DOHH2 (cell line): ENCODE measurements at regions not wholly inside any gene's neighbourhood (a gene's known extent, or its start where the extent isn't known, plus 50 kb on each side); places are given as distances from the start of the nearest gene placed in this dataset.

Experiments used
- H3F3A ChIP-seq: fragments of 200-600 bp; sonication (generic), shearing (Covaris generic); 2 replicates; pipeline ENCODE4 v1.6.0; 2016; ENCODE audit warnings: antibody characterized with exemption, mild to moderate bottlenecking; ENCODE audit not compliant: control insufficient read depth, insufficient read depth
- H3K27ac ChIP-seq: fragments of 200-600 bp; sonication (generic); 2 replicates; pipeline ENCODE4 v1.5.1; 2014; ENCODE audit warnings: low read depth, mild to moderate bottlenecking, low read length, moderate library complexity
- H3K27me3 ChIP-seq: fragments of 200-600 bp; sonication (generic); 2 replicates; pipeline ENCODE4 v1.6.1; 2014; ENCODE audit warnings: mild to moderate bottlenecking, low read length, mixed read lengths; ENCODE audit not compliant: control insufficient read depth
- H3K36me3 ChIP-seq: fragments of 200-600 bp; sonication (generic); 2 replicates; pipeline ENCODE4 v1.6.1; 2014; ENCODE audit warnings: mild to moderate bottlenecking, low read length, moderate library complexity, mixed read lengths; ENCODE audit not compliant: control insufficient read depth
- H3K4me1 ChIP-seq: fragments of 200-600 bp; sonication (generic); 2 replicates; pipeline ENCODE4 v1.6.1; 2014; ENCODE audit warnings: mild to moderate bottlenecking, low read length, mixed read lengths; ENCODE audit not compliant: control insufficient read depth
- H3K4me2 ChIP-seq: fragments of 200-600 bp; sonication (generic); 2 replicates; pipeline ENCODE4 v1.6.0; 2014; ENCODE audit warnings: mild to moderate bottlenecking, low read length, moderate library complexity
- H3K4me3 ChIP-seq: fragments of 200-600 bp; sonication (generic); 2 replicates; pipeline ENCODE4 v1.5.1; 2014; ENCODE audit warnings: mild to moderate bottlenecking, low read length, mixed read lengths
- H3K79me2 ChIP-seq: fragments of 200-600 bp; sonication (generic); 2 replicates; pipeline ENCODE4 v1.6.1; 2014; ENCODE audit warnings: mild to moderate bottlenecking, low read length, mixed read lengths; ENCODE audit not compliant: control insufficient read depth
- H3K9me2 ChIP-seq: fragments of 200-600 bp; sonication (generic); replicated peaks from 2 replicates; pipeline ENCODE4 v1.6.1; 2014; ENCODE audit warnings: mild to moderate bottlenecking, low read length, mixed read lengths; ENCODE audit not compliant: control insufficient read depth
- H3K9me3 ChIP-seq: fragments of 200-600 bp; sonication (generic); 2 replicates; pipeline ENCODE4 v1.6.1; 2014; ENCODE audit warnings: antibody characterized with exemption, low read length, mixed read lengths; ENCODE audit not compliant: control insufficient read depth, insufficient read depth
- H4K20me1 ChIP-seq: fragments of 200-600 bp; sonication (generic); 2 replicates; pipeline ENCODE4 v1.6.0; 2014; ENCODE audit warnings: low read depth, mild to moderate bottlenecking, antibody characterized with exemption, low read length, moderate library complexity; ENCODE audit not compliant: control insufficient read depth, insufficient read depth
- EZH2phosphoT487 ChIP-seq: fragments of 200-600 bp; sonication (generic); IDR thresholded peaks from 2 replicates; pipeline ENCODE4 v1.6.1; 2017; ENCODE audit warnings: borderline replicate concordance, mild to moderate bottlenecking, antibody characterized with exemption, low read length, moderate library complexity, mixed read lengths
- TF ChIP-seq, protein P1 (sequence below): fragments of 200-600 bp; sonication (generic); IDR thresholded peaks from one replicate; pipeline ENCODE4 v1.5.1; 2014; ENCODE audit warnings: antibody characterized with exemption, mild to moderate bottlenecking, low read depth, low read length; ENCODE audit not compliant: poor library complexity, severe bottlenecking

DNA sequence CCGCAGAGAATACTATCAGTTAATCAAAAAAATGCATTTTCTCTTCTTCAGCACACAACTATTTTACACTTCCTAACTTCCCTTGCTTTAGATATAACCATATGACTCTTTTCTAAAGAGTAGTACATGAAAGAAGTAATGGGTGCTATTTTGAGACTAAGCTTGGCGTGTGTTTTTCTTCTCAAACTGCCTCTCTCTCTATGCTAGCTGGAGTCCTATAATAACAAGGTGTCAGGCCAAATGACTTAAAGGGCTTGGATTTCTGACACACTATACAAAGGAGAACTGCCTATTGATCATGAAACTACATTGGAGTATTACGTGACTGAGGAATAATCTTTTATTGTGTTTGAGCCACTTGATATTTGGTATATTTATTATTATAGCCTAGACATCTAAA lies 1330.1 kb upstream of the SPRY2 start:
- no peaks in the 10 kb centered on the region for H3K36me3 ChIP-seq
- H3F3A ChIP-seq: no peaks in the 10 kb centered on the region
- no peak overlapping the region for H3K27ac ChIP-seq
- no peak for TF ChIP-seq EZH2phosphoT487
- TF ChIP-seq, protein P1, sequence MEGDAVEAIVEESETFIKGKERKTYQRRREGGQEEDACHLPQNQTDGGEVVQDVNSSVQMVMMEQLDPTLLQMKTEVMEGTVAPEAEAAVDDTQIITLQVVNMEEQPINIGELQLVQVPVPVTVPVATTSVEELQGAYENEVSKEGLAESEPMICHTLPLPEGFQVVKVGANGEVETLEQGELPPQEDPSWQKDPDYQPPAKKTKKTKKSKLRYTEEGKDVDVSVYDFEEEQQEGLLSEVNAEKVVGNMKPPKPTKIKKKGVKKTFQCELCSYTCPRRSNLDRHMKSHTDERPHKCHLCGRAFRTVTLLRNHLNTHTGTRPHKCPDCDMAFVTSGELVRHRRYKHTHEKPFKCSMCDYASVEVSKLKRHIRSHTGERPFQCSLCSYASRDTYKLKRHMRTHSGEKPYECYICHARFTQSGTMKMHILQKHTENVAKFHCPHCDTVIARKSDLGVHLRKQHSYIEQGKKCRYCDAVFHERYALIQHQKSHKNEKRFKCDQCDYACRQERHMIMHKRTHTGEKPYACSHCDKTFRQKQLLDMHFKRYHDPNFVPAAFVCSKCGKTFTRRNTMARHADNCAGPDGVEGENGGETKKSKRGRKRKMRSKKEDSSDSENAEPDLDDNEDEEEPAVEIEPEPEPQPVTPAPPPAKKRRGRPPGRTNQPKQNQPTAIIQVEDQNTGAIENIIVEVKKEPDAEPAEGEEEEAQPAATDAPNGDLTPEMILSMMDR: no peak
- H3K4me1 ChIP-seq: no peaks in the 10 kb centered on the region
- H3K9me2 ChIP-seq: no peaks in the 10 kb centered on the region
- H3K4me2 ChIP-seq: no peak overlapping the region
- H3K79me2 ChIP-seq: no peaks in the 10 kb centered on the region
- no peaks in the 10 kb centered on the region for H4K20me1 ChIP-seq
- no peaks in the 10 kb centered on the region for H3K9me3 ChIP-seq
- H3K4me3 ChIP-seq: no peak overlapping the region
- no peaks in the 10 kb centered on the region for H3K27me3 ChIP-seq

DNA sequence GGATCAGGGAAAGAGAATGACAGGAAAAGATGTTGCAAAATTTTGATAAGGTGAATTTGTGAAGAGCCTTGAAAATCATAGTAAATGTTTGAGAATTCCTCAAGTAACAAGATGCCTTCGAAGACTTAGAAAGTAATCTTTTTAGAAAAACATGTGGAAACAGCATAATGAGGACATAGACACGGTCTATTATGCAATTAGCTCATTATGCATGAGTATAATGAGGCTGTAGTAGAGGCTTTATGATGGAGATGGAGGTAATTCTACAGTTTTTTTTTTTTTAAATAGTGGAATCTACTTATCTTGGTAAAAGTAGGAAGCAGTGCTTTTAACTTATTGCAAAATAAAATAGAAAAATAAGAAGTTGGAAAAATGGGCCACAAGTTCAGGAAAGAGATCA lies 1329.1 kb upstream of the SPRY2 start:
- no peaks in the 10 kb centered on the region for H3K4me1 ChIP-seq
- no peaks in the 10 kb centered on the region for H3F3A ChIP-seq
- no peaks in the 10 kb centered on the region for H3K79me2 ChIP-seq
- no peak overlapping the region for H3K27ac ChIP-seq
- no peaks in the 10 kb centered on the region for H3K27me3 ChIP-seq
- no peaks in the 10 kb centered on the region for H4K20me1 ChIP-seq
- H3K9me2 ChIP-seq: no peaks in the 10 kb centered on the region
- H3K9me3 ChIP-seq: no peaks in the 10 kb centered on the region
- no peak overlapping the region for H3K4me2 ChIP-seq
- H3K4me3 ChIP-seq: no peak overlapping the region
- TF ChIP-seq, protein P1: no peak
- no peak for TF ChIP-seq EZH2phosphoT487
- no peaks in the 10 kb centered on the region for H3K36me3 ChIP-seq

DNA sequence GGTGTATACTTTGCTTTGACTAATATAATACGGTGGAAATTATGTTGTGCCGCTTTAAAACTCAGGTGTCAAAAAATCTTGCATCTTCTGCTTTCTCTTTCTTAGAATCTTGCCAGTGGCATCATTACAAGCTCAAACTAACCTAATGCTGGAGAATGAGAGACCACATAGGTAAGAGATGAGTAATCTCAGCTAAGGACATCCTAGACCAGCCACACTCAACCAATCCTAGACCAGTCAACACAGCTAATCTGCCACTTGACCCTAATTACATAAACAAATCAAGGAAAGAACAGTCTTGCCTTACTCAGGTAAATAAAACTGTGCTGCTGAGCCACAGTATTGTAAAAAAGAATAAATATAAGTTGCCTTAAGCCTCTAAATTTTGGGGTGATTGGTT lies 1323.9 kb upstream of the SPRY2 start:
- no peaks in the 10 kb centered on the region for H3K79me2 ChIP-seq
- no peaks in the 10 kb centered on the region for H3F3A ChIP-seq
- H3K4me2 ChIP-seq: no peak overlapping the region
- H3K27me3 ChIP-seq: no peaks in the 10 kb centered on the region
- H3K27ac ChIP-seq: no peak overlapping the region
- H4K20me1 ChIP-seq: no peaks in the 10 kb centered on the region
- no peaks in the 10 kb centered on the region for H3K36me3 ChIP-seq
- no peak for TF ChIP-seq EZH2phosphoT487
- TF ChIP-seq, protein P1: no peak
- no peak overlapping the region for H3K4me3 ChIP-seq
- H3K4me1 ChIP-seq: no peaks in the 10 kb centered on the region
- H3K9me2 ChIP-seq: no peaks in the 10 kb centered on the region
- no peaks in the 10 kb centered on the region for H3K9me3 ChIP-seq

DNA sequence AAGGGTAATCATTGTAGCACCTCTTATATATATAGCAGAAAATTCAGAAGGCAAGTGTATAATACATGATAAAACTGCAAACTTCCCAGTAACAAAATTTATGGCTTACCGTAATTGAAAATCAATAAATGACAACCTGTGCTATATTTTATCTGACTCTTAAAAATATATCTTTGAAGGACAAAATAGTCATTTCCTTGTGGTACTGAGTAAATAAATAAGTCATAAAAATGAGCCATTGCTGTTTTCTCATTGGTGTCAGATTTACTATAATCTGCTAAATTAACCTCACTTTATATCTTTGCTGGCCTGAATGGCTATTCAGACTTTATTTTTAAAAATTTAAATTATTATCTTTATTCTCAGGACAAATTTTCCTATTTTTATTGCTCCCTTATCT lies 1319.1 kb upstream of the SPRY2 start:
- no peaks in the 10 kb centered on the region for H3K79me2 ChIP-seq
- no peaks in the 10 kb centered on the region for H3K4me1 ChIP-seq
- no peak overlapping the region for H3K27ac ChIP-seq
- H3K9me3 ChIP-seq: peaks cover 3% of the 10 kb centered on the region; the same call in 1 of the 2 replicates
- H3K4me3 ChIP-seq: no peak overlapping the region
- H3K4me2 ChIP-seq: no peak overlapping the region
- no peak for TF ChIP-seq EZH2phosphoT487
- TF ChIP-seq, protein P1: no peak
- no peaks in the 10 kb centered on the region for H3K27me3 ChIP-seq
- H3F3A ChIP-seq: no peaks in the 10 kb centered on the region
- H3K36me3 ChIP-seq: no peaks in the 10 kb centered on the region
- no peaks in the 10 kb centered on the region for H4K20me1 ChIP-seq
- no peaks in the 10 kb centered on the region for H3K9me2 ChIP-seq
